ENCODE measurements at regions not wholly inside any gene's neighbourhood (a gene's known extent, or its start where the extent isn't known, plus 50 kb on each side); places are given as distances from the start of the nearest gene placed in this dataset.
A peak's percentile ranks its signal among the peaks of the same experiment; 100 is the strongest.

DNA sequence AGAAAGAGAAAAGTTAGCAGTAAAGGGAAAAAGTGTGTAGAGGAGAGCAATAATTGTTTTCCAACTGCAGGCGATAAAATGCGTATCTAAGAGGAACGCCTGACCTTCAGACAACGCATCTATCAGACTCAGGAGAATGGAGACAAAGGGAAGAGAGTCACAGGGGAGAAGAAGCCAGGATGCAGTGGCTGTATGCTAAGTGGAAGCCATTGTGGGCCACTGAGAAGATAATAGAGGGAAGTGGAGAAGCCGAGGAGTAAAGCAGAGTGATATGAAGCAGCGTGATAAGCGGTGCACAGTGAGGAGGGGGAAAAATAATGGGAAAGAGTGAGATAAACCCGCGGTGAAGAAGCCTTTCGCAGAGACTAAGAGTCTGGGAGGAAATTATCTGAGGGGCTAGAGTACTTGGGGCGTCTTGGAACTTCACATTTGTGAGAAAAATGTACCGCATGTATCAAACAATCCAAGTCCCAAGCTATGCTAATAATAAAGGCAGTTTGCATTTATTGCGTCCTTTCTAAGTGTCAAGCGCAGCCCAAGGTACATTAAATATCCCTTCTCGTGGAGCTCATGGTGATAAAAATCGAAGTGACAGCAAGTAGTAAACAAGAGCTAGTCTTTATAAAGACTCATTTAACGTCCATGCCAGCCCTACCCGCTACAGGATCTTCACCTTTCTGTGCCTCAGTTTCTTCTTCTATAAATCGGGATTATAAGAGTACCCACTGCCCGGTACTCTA lies 259.8 kb upstream of the PROX1 start:
- no peak overlapping the region for H3K27ac Mint-ChIP-seq
- no peaks in the 10 kb centered on the region for H3K27me3 Mint-ChIP-seq (ENCODE audit: low read depth)
- no peak overlapping the region for H3K4me3 Mint-ChIP-seq
- no peaks in the 10 kb centered on the region for H3K36me3 Mint-ChIP-seq (ENCODE audit: low read depth)
- H3K9me3 Mint-ChIP-seq = no peaks in the 10 kb centered on the region
- no peaks in the 10 kb centered on the region for H3K4me1 Mint-ChIP-seq (ENCODE audit: low read depth)

DNA sequence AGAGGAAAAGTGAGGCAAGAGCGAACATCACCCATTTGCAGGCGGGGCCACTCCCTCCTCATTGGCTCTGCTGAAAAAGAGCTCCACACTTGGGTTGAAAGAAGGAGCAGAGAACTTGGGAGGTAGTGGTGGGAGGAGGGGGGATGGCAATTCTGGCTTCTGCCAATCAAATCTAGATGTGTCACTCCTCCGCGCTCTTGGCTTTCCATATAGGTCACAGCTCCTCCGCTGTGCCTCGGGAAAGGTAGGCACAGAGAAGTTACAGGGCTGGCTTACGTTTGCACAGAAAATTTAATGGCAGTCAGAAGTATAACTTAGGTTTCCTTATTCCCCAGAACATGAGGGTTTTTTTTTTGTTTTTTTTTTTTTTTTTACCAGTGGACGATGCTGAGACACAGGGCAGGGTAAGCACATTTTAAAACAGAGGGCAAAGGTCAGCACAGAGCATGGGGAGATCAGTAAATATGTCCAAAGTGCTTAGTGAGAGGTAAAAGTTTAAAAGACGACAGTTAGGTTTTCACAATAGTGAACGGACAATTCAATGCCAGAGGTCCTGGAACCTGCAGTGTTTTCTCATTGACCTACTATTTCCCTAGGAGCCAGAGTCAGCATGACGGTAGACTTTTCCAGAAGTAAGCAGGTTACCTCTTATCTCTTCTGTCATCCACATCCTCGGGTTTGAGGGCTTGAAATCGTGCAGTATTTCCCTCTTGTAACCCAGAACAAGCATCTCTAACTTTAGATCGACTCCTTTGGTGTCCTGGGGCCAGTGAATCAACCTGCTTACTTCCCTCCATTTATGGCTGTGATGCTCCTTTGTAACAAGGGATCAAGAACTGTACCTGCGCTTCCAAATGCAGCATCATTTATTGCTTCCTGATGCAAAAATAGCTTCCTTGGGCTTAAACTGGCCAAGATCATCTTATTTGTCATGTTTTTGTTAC lies 258.9 kb upstream of the PROX1 start:
- no peak overlapping the region for H3K27ac Mint-ChIP-seq
- H3K36me3 Mint-ChIP-seq (ENCODE audit: low read depth) = no peaks in the 10 kb centered on the region
- H3K4me1 Mint-ChIP-seq (ENCODE audit: low read depth) = no peaks in the 10 kb centered on the region
- no peaks in the 10 kb centered on the region for H3K27me3 Mint-ChIP-seq (ENCODE audit: low read depth)
- no peak overlapping the region for H3K4me3 Mint-ChIP-seq
- H3K9me3 Mint-ChIP-seq = no peaks in the 10 kb centered on the region

DNA sequence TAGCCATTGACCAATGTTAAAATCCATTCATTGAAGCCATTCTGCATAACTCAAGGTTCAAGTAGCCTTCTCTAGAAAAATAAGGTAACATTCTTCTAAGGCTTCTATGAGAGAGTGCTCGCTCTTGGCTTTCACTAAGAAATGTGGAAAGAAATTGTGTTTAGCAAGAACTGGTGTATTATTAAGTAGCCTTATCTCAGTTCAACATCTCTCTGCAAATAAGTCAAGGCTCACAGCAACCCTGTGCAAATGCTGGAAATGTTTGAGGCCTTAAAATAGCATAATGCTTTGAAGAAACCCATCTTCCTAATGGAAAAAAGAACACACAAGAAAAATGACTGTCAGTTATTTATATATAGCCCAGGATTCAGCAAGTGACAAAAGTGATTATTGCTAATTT lies 254.1 kb upstream of the PROX1 start:
- H3K4me3 Mint-ChIP-seq = no peak overlapping the region
- H3K27ac Mint-ChIP-seq = no peak overlapping the region
- H3K9me3 Mint-ChIP-seq = no peaks in the 10 kb centered on the region
- no peaks in the 10 kb centered on the region for H3K4me1 Mint-ChIP-seq (ENCODE audit: low read depth)
- no peaks in the 10 kb centered on the region for H3K36me3 Mint-ChIP-seq (ENCODE audit: low read depth)
- no peaks in the 10 kb centered on the region for H3K27me3 Mint-ChIP-seq (ENCODE audit: low read depth)

DNA sequence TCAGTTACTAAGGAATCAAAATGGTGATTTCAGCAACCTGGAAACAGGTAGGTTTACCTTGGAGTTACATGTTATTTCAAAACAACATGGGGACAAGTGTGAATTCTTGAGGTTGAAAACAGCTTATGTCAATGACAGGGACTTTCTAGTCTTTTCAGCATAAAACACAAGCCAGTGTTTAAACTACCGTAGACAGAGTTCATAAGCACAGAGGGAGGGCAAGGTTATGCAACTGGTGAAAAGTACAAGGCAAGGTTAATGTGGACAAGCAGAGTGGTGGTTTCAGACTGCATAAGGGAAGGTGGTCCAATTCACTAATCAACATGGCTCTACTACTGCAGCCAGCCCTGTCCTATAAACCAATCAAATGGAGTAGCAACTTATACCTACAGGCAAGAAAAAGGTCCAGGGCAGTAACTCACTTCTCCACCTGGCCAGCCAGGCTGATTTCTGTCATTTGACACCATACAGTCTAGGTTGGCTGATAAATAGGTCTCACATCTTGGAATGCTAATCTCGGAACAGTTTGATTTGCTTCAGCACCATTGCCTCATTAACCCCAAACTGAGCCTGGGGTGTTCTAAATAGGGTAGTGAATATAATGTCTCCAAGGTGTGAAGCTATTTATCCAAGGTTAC lies 250.3 kb upstream of the PROX1 start:
- no peak overlapping the region for H3K4me3 Mint-ChIP-seq
- no peaks in the 10 kb centered on the region for H3K36me3 Mint-ChIP-seq (ENCODE audit: low read depth)
- H3K9me3 Mint-ChIP-seq = no peaks in the 10 kb centered on the region
- no peaks in the 10 kb centered on the region for H3K27me3 Mint-ChIP-seq (ENCODE audit: low read depth)
- no peak overlapping the region for H3K27ac Mint-ChIP-seq
- no peaks in the 10 kb centered on the region for H3K4me1 Mint-ChIP-seq (ENCODE audit: low read depth)

DNA sequence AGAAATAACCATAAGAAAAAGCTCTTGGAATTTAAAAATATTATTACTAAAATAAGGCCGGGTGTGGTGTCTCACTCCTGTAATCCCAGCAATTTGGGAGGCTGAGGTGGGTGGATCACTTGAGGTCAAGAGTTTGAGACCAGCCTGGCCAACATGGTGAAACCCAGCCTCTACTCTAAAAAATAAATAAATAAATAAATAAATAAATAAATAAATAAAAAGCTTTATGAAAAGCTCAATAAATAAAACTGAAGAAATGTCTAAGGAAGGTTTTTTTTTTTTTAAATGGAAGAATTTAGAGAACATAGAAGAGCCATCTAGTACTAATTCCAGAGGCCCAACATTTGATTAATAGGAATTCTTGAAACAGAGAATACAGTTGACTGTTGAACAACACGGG lies 249.1 kb upstream of the PROX1 start:
- Mint-ChIP-seq H3K27ac (no peak overlapping the region), H3K4me1 (ENCODE audit: low read depth) (no peaks in the 10 kb centered on the region), H3K9me3 (no peaks in the 10 kb centered on the region), H3K4me3 (no peak overlapping the region), H3K36me3 (ENCODE audit: low read depth) (no peaks in the 10 kb centered on the region), H3K27me3 (ENCODE audit: low read depth) (no peaks in the 10 kb centered on the region)

DNA sequence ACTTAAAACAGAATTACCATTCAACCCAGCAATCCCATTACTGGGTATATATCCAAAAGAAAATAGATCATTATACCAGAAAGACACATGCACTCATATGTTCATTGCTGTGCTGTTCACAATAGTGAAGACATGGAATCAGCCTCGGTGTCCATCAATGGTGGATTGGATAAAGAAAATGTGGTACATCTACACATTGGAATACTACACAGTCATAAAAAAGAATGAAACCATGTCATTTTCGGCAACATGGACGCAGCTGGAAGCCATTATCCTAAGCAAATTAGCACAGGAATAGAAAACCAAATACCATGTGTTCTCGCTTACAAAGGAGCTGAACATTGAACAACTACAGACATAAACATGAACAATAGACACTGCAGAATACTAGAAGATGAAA lies 244.8 kb upstream of the PROX1 start:
- no peaks in the 10 kb centered on the region for H3K36me3 Mint-ChIP-seq (ENCODE audit: low read depth)

DNA sequence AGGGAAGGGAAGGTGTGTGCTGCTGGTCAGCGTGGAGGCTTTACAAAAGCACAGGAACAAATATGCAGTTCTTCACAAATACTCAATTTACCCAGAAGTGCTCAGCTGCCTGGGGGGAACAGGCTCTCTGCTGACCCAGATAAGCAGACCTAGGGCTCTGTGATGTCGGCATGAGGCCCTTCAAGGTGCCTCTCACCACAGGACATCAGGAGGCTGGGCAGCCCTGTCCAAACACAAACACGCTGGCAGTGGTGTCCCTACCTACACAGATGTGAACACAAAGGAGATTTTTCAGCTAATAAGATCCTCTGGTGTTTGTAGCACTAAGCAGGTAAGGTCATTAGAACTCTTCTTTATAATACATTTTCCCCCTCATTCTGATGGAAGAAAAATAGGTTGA lies 243.0 kb upstream of the PROX1 start:
- no peaks in the 10 kb centered on the region for H3K9me3 Mint-ChIP-seq
- no peaks in the 10 kb centered on the region for H3K27me3 Mint-ChIP-seq (ENCODE audit: low read depth)
- H3K36me3 Mint-ChIP-seq (ENCODE audit: low read depth) = no peaks in the 10 kb centered on the region
- no peak overlapping the region for H3K4me3 Mint-ChIP-seq
- no peak overlapping the region for H3K27ac Mint-ChIP-seq
- H3K4me1 Mint-ChIP-seq (ENCODE audit: low read depth) = no peaks in the 10 kb centered on the region

More for the DNA sequence above, 244.8 kb upstream of the PROX1 start:
- Mint-ChIP-seq H3K4me3 (no peak overlapping the region), H3K4me1 (ENCODE audit: low read depth) (no peaks in the 10 kb centered on the region), H3K27ac (no peak overlapping the region), H3K9me3 (no peaks in the 10 kb centered on the region), H3K27me3 (ENCODE audit: low read depth) (no peaks in the 10 kb centered on the region)

DNA sequence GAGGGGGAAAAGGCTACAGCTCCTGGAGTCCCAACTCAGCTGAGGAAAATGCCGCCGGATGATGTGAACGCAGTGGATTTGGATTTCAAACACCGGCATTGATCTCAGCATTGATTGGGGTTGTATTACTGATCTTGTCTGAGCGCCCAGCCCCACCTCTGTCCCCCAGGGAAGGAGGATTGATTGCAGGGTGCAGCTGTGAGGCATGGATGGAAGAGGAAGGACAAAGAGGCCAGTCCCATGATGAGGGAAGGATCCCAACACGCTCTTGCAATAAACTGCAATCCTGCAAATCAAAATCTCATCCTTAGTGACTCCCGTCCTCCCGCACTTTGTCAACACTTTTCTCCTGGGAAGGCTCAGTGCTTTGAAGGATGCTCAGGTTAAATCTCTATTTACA lies 242.3 kb upstream of the PROX1 start:
- H3K27ac Mint-ChIP-seq = no peak overlapping the region
- H3K4me3 Mint-ChIP-seq = no peak overlapping the region
- H3K36me3 Mint-ChIP-seq (ENCODE audit: low read depth) = no peaks in the 10 kb centered on the region
- H3K9me3 Mint-ChIP-seq = no peaks in the 10 kb centered on the region
- H3K4me1 Mint-ChIP-seq (ENCODE audit: low read depth) = no peaks in the 10 kb centered on the region
- H3K27me3 Mint-ChIP-seq (ENCODE audit: low read depth) = no peaks in the 10 kb centered on the region

DNA sequence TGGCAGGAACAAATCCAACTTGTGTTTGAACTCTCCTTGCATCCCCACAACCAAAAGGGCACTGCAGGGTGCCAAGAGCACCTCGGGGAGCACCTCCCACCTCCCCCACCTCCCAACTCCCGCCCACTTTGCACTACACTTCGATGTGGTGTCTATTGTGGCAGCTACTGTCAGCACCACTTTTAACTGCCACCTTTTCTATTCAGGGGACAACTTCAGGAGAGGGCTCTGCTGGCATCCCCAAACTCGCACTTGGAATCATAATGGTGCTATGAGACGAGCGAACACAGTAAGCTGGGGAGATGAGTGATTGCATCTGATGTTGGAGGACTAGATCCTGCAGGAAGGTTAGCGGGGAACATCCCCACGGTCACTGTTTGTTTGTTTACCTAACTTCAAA lies 238.2 kb upstream of the PROX1 start:
- Mint-ChIP-seq H3K4me1 (ENCODE audit: low read depth) (no peaks in the 10 kb centered on the region), H3K27me3 (ENCODE audit: low read depth) (no peaks in the 10 kb centered on the region), H3K9me3 (no peaks in the 10 kb centered on the region), H3K27ac (no peak overlapping the region), H3K4me3 (no peak overlapping the region), H3K36me3 (ENCODE audit: low read depth) (no peaks in the 10 kb centered on the region)

DNA sequence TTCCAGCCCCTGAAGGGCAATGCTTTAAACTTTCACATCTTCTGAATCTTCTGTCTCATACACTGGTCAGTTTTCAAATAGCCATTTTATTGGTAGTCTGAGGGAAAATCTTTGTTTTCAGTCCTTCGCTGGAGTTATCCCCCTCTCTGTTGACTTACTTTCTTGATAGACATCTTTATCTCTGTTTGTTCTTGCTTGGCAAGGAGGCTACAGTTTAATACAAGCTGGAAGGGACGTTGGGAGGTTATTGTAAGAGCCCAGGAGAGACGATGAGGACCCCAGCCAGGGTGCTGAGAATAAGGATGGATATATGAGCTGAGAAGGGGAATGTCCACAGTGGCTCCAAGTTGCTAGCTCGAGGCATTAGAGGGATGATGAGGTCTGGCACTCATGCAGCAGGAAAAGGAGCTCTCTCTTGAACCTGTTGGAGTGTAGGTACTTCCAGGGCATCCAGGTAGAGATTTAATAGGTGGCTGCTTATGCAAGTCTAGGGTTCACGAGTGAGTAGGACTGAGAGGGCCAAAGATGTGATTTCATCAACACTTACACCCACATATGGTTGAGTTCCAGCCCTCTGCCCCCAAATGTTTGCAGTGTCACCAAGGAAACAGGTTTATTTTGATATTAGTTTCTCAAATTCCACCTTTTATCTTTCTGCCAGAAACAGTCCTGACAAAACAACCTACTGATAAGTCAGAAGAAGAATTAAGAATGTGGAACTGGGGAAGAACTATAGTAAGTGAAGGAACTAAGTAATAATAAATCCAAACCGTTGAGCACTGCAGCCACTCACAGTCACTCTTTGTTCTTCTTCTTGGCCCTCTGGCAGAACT lies 237.3 kb upstream of the PROX1 start:
- Mint-ChIP-seq H3K27ac (no peak overlapping the region), H3K36me3 (ENCODE audit: low read depth) (no peaks in the 10 kb centered on the region), H3K9me3 (no peaks in the 10 kb centered on the region), H3K4me1 (ENCODE audit: low read depth) (no peaks in the 10 kb centered on the region), H3K4me3 (no peak overlapping the region), H3K27me3 (ENCODE audit: low read depth) (no peaks in the 10 kb centered on the region)

DNA sequence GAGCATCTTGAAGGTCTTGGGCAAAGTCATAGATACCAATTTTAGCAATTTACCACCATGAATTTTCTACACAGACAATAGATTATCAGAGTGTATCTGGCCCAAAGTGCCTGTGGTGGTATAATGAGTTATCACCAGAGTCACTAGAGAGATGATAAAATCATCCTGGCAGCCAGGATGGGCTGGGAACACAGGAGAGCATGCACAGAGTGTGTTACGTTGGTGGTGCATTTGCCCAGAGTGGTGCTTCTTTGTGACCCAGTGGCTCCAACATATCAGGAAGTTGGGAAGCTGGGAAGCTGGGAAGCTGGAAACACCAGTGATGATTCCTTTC lies 236.7 kb upstream of the PROX1 start:
- no peak overlapping the region for H3K4me3 Mint-ChIP-seq
- no peaks in the 10 kb centered on the region for H3K4me1 Mint-ChIP-seq (ENCODE audit: low read depth)
- H3K9me3 Mint-ChIP-seq = no peaks in the 10 kb centered on the region
- no peak overlapping the region for H3K27ac Mint-ChIP-seq
- H3K36me3 Mint-ChIP-seq (ENCODE audit: low read depth) = no peaks in the 10 kb centered on the region
- no peaks in the 10 kb centered on the region for H3K27me3 Mint-ChIP-seq (ENCODE audit: low read depth)

DNA sequence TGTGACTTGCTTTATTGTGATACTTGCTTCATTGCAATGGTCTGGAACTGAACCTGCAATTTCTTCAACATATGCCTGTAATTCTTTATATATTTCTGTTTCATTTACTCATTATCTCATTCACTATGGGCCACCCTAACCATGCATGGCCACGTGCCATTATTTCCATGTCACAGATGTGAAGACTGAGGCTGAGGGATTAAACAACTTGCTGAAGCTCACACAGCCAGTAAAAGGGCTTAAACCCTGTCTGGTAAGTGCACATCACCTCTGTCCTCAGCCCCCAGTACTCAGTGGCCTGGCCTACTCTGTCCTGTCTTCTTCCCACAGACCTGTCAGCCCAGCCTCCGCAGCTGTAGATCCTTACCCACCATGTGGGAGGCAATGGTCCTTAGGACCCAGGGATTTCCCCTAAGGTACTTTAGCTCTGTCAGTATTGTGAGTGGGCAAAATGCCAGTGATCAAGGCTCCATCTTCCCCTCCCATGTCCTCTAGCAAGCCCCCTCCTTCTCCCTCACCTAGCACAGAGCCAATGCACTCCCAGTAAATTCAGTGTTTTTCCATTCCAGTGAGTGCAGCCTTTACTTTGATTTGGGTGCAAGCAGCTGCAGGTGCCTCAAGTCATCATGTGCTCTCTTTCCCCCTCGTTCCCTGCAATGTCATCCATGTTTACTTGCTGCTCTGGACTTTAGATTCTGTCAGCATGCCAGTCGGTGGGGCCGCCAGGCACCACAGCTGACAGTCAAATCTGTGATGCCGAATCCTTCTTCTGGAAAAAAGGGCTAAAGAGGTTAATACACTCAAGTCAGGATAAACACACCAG lies 228.2 kb upstream of the PROX1 start:
- H3K36me3 Mint-ChIP-seq (ENCODE audit: low read depth) = no peaks in the 10 kb centered on the region
- peaks cover 11% of the 10 kb centered on the region for H3K4me1 Mint-ChIP-seq (ENCODE audit: low read depth)
- H3K9me3 Mint-ChIP-seq = no peaks in the 10 kb centered on the region
- no peak overlapping the region for H3K27ac Mint-ChIP-seq
- H3K4me3 Mint-ChIP-seq = no peak overlapping the region
- H3K27me3 Mint-ChIP-seq (ENCODE audit: low read depth) = no peaks in the 10 kb centered on the region

DNA sequence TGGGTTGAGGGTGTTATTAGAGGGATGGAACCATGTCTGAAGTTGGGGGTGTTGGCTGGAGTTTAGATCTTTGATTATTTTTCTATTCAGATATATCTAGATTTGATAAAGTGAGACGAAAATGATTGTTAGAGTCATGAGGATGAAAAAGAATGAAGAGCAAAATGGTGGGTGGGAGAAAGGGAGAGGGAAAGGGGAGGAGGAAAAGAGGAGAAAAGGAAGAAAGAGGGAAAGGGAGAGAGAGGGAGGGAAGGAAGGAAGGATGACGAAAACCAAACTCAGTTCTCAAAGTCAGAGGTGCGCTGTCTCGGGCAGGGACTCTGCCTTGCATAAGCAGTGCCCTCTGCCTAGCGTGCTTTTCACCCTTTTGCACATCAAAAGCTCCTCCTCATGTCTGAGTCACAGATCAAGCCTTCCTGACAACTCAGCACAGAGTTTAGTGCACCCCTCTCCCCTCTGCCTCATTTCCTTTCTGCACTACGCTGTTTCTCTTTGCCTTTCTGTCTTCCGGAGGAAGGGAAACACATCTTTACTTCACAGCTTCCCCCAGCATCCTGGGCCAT lies 225.8 kb upstream of the PROX1 start:
- no peaks in the 10 kb centered on the region for H3K27me3 Mint-ChIP-seq (ENCODE audit: low read depth)
- no peaks in the 10 kb centered on the region for H3K9me3 Mint-ChIP-seq
- no peak overlapping the region for H3K27ac Mint-ChIP-seq
- peak overlapping the region; percentile 20 for H3K4me3 Mint-ChIP-seq
- H3K4me1 Mint-ChIP-seq (ENCODE audit: low read depth) = peaks cover 11% of the 10 kb centered on the region
- no peaks in the 10 kb centered on the region for H3K36me3 Mint-ChIP-seq (ENCODE audit: low read depth)

All from T-helper 1 cell treated with Interleukin-12 subunit alpha and Interleukin-12 subunit beta and Interleukin-4 antibody, amounts not matched to agents 30 μg/mL and 1 μg/mL, for 36 hours (primary cell).